Jurkat, Clone E6-1 (cell line): ENCODE measurements at regions not wholly inside any gene's neighbourhood (a gene's known extent, or its start where the extent isn't known, plus 50 kb on each side); places are given as distances from the start of the nearest gene placed in this dataset.

Source experiments
- DNase-seq: peaks from one replicate; pipeline ENCODE4 v3.0.0-alpha.2; 2011; ENCODE audit warnings: low read depth, low spot score
- H3K4me3 ChIP-seq: 2 replicates; pipeline ENCODE4 v1.5.1; 2011; ENCODE audit warnings: mild to moderate bottlenecking, low read length, control low read depth, moderate library complexity

- H3K4me3 ChIP-seq, result no peak overlapping the region
- DNase-seq, result no peak
These were observed 92.6 kb upstream of the TENM3 start for GRCh38 chr4:182150645-182151044.

- no peak for DNase-seq
- H3K4me3 ChIP-seq, result no peak overlapping the region
These were observed 87.4 kb upstream of the TENM3 start for GRCh38 chr4:182155806-182156205.

GRCh38 chr4:182163180-182163579 is 80.0 kb upstream of the TENM3 start:
- no peak for DNase-seq
- H3K4me3 ChIP-seq, result no peak overlapping the region

GRCh38 chr4:182169572-182169971 is 73.6 kb upstream of the TENM3 start:
- no peak for DNase-seq
- H3K4me3 ChIP-seq, result no peak overlapping the region

- DNase-seq, result no peak
- H3K4me3 ChIP-seq, result no peak overlapping the region
These were observed 73.2 kb upstream of the TENM3 start for GRCh38 chr4:182169987-182170386.

GRCh38 chr4:182170417-182170935 is 72.7 kb upstream of the TENM3 start:
- no peak for DNase-seq
- H3K4me3 ChIP-seq, result no peak overlapping the region

GRCh38 chr4:182174979-182175378 is 68.2 kb upstream of the TENM3 start:
- H3K4me3 ChIP-seq, result no peak overlapping the region
- DNase-seq, result no peak

GRCh38 chr4:182175788-182176519 is 67.2 kb upstream of the TENM3 start:
- H3K4me3 ChIP-seq, result no peak overlapping the region
- no peak for DNase-seq

- DNase-seq, result no peak
These were observed 66.0 kb upstream of the TENM3 start for GRCh38 chr4:182177166-182177565.

GRCh38 chr4:182179105-182179504 is 64.1 kb upstream of the TENM3 start:
- H3K4me3 ChIP-seq, result no peak overlapping the region
- no peak for DNase-seq

More at GRCh38 chr4:182177166-182177565, 66.0 kb upstream of the TENM3 start:
- no peak overlapping the region for H3K4me3 ChIP-seq

GRCh38 chr4:182179751-182180150 is 63.5 kb upstream of the TENM3 start:
- DNase-seq, result no peak
- no peak overlapping the region for H3K4me3 ChIP-seq

GRCh38 chr4:182185491-182185890 is 57.7 kb upstream of the TENM3 start:
- no peak for DNase-seq
- no peak overlapping the region for H3K4me3 ChIP-seq

GRCh38 chr4:182187674-182188073 is 55.5 kb upstream of the TENM3 start:
- DNase-seq, result no peak
- H3K4me3 ChIP-seq, result no peak overlapping the region

GRCh38 chr4:182188622-182189021 is 54.6 kb upstream of the TENM3 start:
- DNase-seq, result no peak
- H3K4me3 ChIP-seq, result no peak overlapping the region

GRCh38 chr4:182189103-182189878 is 53.9 kb upstream of the TENM3 start:
- DNase-seq, result no peak
- no peak overlapping the region for H3K4me3 ChIP-seq

- DNase-seq, result no peak
- no peak overlapping the region for H3K4me3 ChIP-seq
These were observed 52.9 kb upstream of the TENM3 start for GRCh38 chr4:182190306-182190705.

- no peak for DNase-seq
- no peak overlapping the region for H3K4me3 ChIP-seq
These were observed 50.6 kb upstream of the TENM3 start for GRCh38 chr4:182192511-182193181.

GRCh38 chr4:182193311-182193710 is 49.9 kb upstream of the TENM3 start:
- H3K4me3 ChIP-seq, result no peak overlapping the region
- no peak for DNase-seq
